Left ventricle myocardium superior (tissue), 1 donor: ENCODE measurements at regions not wholly inside any gene's neighbourhood (a gene's known extent, or its start where the extent isn't known, plus 50 kb on each side); places are given as distances from the start of the nearest gene placed in this dataset.

Experiments
- ATAC-seq: fragments of 200-7000 bp; cut with Tn5 transposase; one replicate; pipeline ENCODE4 v1.9.1; 2020; ENCODE audit warnings: mild to moderate bottlenecking, moderate library complexity
- DNase-seq: peaks from one replicate; pipeline ENCODE4 v3.0.0-alpha.2; 2020
- intact Hi-C: fragments of 100-400 bp; cut with micrococcal nuclease; formaldehyde crosslinking; loops from one replicate; pipeline ENCODE4 v1.11.0; 2022
- donor health status: DM: no; HTN: yes; CAD: no; lungs with severe emphysema.

- intact Hi-C loops = no loop called here
- DNase-seq (no peak), ATAC-seq (no peak)
These were observed 112.9 kb upstream of the ARHGEF3 start for GRCh38 chr3:56914646-56915045.

- intact Hi-C loops = no loop called here
- DNase-seq = no peak
- peak; percentile 69 for ATAC-seq
These were observed 109.6 kb upstream of the ARHGEF3 start for GRCh38 chr3:56911363-56911762.

- intact Hi-C loops = no loop called here
- DNase-seq (no peak), ATAC-seq (peak; percentile 47)
These were observed 107.6 kb upstream of the ARHGEF3 start for GRCh38 chr3:56909349-56909748.

- no peak for DNase-seq
- peak; percentile 48 for ATAC-seq
- intact Hi-C loops = no loop called here
These were observed 106.3 kb upstream of the ARHGEF3 start for GRCh38 chr3:56908004-56908403.

- ATAC-seq (no peak), DNase-seq (no peak)
- intact Hi-C loops = no loop called here
These were observed 102.9 kb upstream of the ARHGEF3 start for GRCh38 chr3:56904552-56905215.

- intact Hi-C loops = no loop called here
- ATAC-seq = no peak
- no peak for DNase-seq
These were observed 101.6 kb upstream of the ARHGEF3 start for GRCh38 chr3:56903231-56903782.

GRCh38 chr3:56902468-56903160 lies 100.9 kb upstream of the ARHGEF3 start:
- DNase-seq = no peak
- ATAC-seq = no peak
- intact Hi-C loops = no loop called here

GRCh38 chr3:56900801-56901200 lies 99.1 kb upstream of the ARHGEF3 start:
- no peak for ATAC-seq
- intact Hi-C loops = no loop called here
- DNase-seq = no peak

GRCh38 chr3:56899851-56900250 lies 98.1 kb upstream of the ARHGEF3 start:
- ATAC-seq (no peak), DNase-seq (no peak)
- intact Hi-C loops = no loop called here

- no peak for ATAC-seq
- no peak for DNase-seq
- intact Hi-C loops = no loop called here
These were observed 97.3 kb upstream of the ARHGEF3 start for GRCh38 chr3:56899078-56899477.

GRCh38 chr3:56896357-56896756 lies 94.6 kb upstream of the ARHGEF3 start:
- no peak for DNase-seq
- ATAC-seq = no peak
- intact Hi-C loops = no loop called here

- DNase-seq (no peak), ATAC-seq (no peak)
- intact Hi-C loops = no loop called here
These were observed 93.2 kb upstream of the ARHGEF3 start for GRCh38 chr3:56894881-56895431.

- intact Hi-C loops = no loop called here
- DNase-seq (no peak), ATAC-seq (no peak)
These were observed 88.8 kb upstream of the ARHGEF3 start for GRCh38 chr3:56890448-56891091.

GRCh38 chr3:56889131-56889530 lies 87.4 kb upstream of the ARHGEF3 start:
- ATAC-seq (no peak), DNase-seq (no peak)
- intact Hi-C loops = no loop called here

- intact Hi-C loops = no loop called here
- DNase-seq (no peak), ATAC-seq (peak; percentile 24)
These were observed 85.8 kb upstream of the ARHGEF3 start for GRCh38 chr3:56887402-56888025.

GRCh38 chr3:56886314-56886713 lies 84.6 kb upstream of the ARHGEF3 start:
- ATAC-seq = no peak

GRCh38 chr3:56885879-56886278 lies 84.1 kb upstream of the ARHGEF3 start:
- no peak for ATAC-seq
- intact Hi-C loops = no loop called here
- no peak for DNase-seq

More at GRCh38 chr3:56886314-56886713, 84.6 kb upstream of the ARHGEF3 start:
- intact Hi-C loops = no loop called here
- no peak for DNase-seq

- no peak for ATAC-seq
- DNase-seq = no peak
- intact Hi-C loops = no loop called here
These were observed 83.7 kb upstream of the ARHGEF3 start for GRCh38 chr3:56885453-56885852.

- no peak for DNase-seq
- intact Hi-C loops = no loop called here
These were observed 82.6 kb upstream of the ARHGEF3 start for GRCh38 chr3:56884387-56884786.

GRCh38 chr3:56883828-56884227 lies 82.1 kb upstream of the ARHGEF3 start:
- no peak for ATAC-seq
- intact Hi-C loops = no loop called here
- no peak for DNase-seq

More at GRCh38 chr3:56884387-56884786, 82.6 kb upstream of the ARHGEF3 start:
- ATAC-seq = no peak
